ENCODE measurements at regions not wholly inside any gene's neighbourhood (a gene's known extent, or its start where the extent isn't known, plus 50 kb on each side); places are given as distances from the start of the nearest gene placed in this dataset.

DNA sequence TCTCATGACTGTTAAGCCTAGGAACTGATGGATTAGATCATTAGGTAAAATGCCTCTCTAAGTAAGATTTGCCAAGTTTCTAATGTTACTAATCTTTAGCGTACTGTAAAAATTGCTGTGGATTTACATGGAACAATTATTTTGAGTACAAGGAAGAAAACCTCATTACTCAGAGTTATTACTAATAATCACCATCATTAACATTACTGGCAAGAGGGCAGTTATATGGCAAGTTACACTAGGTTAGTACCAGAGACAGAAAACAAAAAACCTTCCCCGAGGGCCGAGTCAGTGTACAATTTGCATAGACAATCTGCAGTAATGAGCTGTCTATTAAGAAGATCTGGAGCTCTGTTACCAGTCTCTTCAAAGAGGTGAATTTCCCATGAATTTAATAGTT is 775.6 kb downstream of the GATA3 start (continued):
- TF ChIP-seq ZBTB33 (IDR thresholded peaks at IDR 0.05), result no peak
- TF ChIP-seq REST (IDR thresholded peaks at IDR 0.05), result no peak
- no peak for TF ChIP-seq GABPA (IDR thresholded peaks at IDR 0.05 in 1 of 2, conservative IDR thresholded peaks at IDR 0.05 in 1 of 2)
- no peak for TF ChIP-seq TAF1 (conservative IDR thresholded peaks at IDR 0.05)
- no peak for TF ChIP-seq RAD21 (IDR thresholded peaks at IDR 0.05)
- TF ChIP-seq RXRA (IDR thresholded peaks at IDR 0.05), result no peak
- no peak for TF ChIP-seq FOXA2 (IDR thresholded peaks at IDR 0.05)

GRCh38 chr10:8830876-8831275 is 776.4 kb downstream of the GATA3 start:
- Histone ChIP-seq H3K9ac (ENCODE audit: low read depth in 1 of 2, low read length in 2 of 2) (no peak overlapping the region), H3K4me3 (ENCODE audit: low read depth in 1 of 3, low read length in 3 of 3) (no peak overlapping the region), H3K4me1 (ENCODE audit: control insufficient read depth in 4 of 4, insufficient read depth in 4 of 4, low read length in 3 of 4) (no peaks in the 10 kb centered on the region), H3K27ac (ENCODE audit: low read depth in 1 of 2, low read length in 2 of 2) (no peak overlapping the region), H3K36me3 (ENCODE audit: control insufficient read depth in 4 of 4, insufficient read depth in 3 of 4, low read depth in 1 of 4, low read length in 3 of 4) (no peaks in the 10 kb centered on the region), H3K27me3 (ENCODE audit: control insufficient read depth in 4 of 4, insufficient read depth in 4 of 4, low read length in 3 of 4) (no peaks in the 10 kb centered on the region), H3K9me3 (ENCODE audit: control insufficient read depth in 4 of 4, low read length in 3 of 4) (no peaks in the 10 kb centered on the region)
- 51% methylated on average over 1 of the region's 1 CpG for WGBS
- TF ChIP-seq SP1 (IDR thresholded peaks at IDR 0.05) (no peak), ZBTB33 (IDR thresholded peaks at IDR 0.05) (no peak), YY1 (IDR thresholded peaks at IDR 0.05) (no peak), RAD21 (IDR thresholded peaks at IDR 0.05) (no peak), FOXA1 (IDR thresholded peaks at IDR 0.05) (no peak), GABPA (IDR thresholded peaks at IDR 0.05 in 1 of 2, conservative IDR thresholded peaks at IDR 0.05 in 1 of 2) (no peak), HNF4G (IDR thresholded peaks at IDR 0.05) (no peak), REST (IDR thresholded peaks at IDR 0.05) (no peak), CTCF (IDR thresholded peaks at IDR 0.05; ENCODE audit: low read depth, low read length, missing input control) (no peak), MAX (IDR thresholded peaks at IDR 0.05) (no peak), HNF4A (conservative IDR thresholded peaks at IDR 0.05) (no peak), RXRA (IDR thresholded peaks at IDR 0.05) (no peak), EGR1 (IDR thresholded peaks at IDR 0.05; ENCODE audit: low read depth in 2 of 2) (no peak), TAF1 (conservative IDR thresholded peaks at IDR 0.05) (no peak), FOXA2 (IDR thresholded peaks at IDR 0.05) (no peak), JUND (IDR thresholded peaks at IDR 0.05) (no peak), NR2F2 (IDR thresholded peaks at IDR 0.05) (no peak)
- TF ChIP-seq, protein P1, sequence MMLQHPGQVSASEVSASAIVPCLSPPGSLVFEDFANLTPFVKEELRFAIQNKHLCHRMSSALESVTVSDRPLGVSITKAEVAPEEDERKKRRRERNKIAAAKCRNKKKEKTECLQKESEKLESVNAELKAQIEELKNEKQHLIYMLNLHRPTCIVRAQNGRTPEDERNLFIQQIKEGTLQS (IDR thresholded peaks at IDR 0.05), result no peak
- no peak for DNase-seq (ENCODE audit: low spot score)
